ENCODE measurements at regions not wholly inside any gene's neighbourhood (a gene's known extent, or its start where the extent isn't known, plus 50 kb on each side); places are given as distances from the start of the nearest gene placed in this dataset.

DNA sequence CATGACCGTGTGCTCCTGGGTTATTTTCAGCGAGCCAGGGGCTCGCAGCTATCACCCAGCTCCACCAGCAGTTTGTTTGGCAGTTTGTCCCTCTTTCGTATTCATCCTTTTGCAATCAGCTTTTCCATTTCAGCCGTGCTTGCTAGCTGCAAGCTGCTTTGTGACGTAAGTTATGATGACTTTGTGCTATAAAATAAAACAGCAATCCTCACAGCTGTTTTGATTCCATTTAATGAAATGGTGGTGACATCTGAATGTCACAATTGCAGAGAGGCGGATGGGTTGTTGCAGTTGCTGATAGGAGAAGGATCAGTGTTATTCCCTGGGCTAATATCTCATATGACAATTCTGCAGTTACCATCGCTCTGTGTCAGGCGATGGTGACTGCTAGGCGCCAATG lies 251.7 kb downstream of the SNX10 start:
- no peaks in the 10 kb centered on the region for H3K9me3 Mint-ChIP-seq
- DNase-seq (ENCODE audit: low spot score in 2 of 2): no peak
- no peaks in the 10 kb centered on the region for H3K4me1 Mint-ChIP-seq
- ATAC-seq: no peak
- no peak overlapping the region for H3K27ac Mint-ChIP-seq
- H3K36me3 Mint-ChIP-seq: no peaks in the 10 kb centered on the region
- no peak overlapping the region for H3K4me3 Mint-ChIP-seq

DNA sequence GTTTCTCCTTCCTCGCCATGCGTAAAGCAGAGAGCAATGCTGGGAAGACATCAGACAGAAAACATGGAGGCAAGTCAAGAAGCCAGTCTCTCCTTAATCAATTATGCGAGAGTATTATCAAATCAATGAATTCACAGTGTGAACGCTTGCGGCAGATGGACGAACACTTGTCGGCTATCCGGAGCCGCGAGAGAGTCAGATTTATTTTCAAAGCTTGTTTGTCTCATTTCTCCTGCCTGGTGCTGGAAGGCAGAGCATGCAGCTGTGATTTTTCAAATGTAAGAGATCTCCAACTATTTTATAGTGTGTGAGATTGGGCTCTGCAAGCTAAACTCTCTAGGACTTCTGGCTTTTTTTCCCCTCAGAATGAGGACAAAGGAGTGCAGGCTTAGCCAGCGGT lies 252.3 kb downstream of the SNX10 start:
- ATAC-seq (no peak), DNase-seq (ENCODE audit: low spot score in 2 of 2) (no peak)
- H3K9me3 Mint-ChIP-seq: no peaks in the 10 kb centered on the region
- H3K36me3 Mint-ChIP-seq: no peaks in the 10 kb centered on the region
- no peaks in the 10 kb centered on the region for H3K4me1 Mint-ChIP-seq
- no peak overlapping the region for H3K27ac Mint-ChIP-seq
- no peak overlapping the region for H3K4me3 Mint-ChIP-seq

DNA sequence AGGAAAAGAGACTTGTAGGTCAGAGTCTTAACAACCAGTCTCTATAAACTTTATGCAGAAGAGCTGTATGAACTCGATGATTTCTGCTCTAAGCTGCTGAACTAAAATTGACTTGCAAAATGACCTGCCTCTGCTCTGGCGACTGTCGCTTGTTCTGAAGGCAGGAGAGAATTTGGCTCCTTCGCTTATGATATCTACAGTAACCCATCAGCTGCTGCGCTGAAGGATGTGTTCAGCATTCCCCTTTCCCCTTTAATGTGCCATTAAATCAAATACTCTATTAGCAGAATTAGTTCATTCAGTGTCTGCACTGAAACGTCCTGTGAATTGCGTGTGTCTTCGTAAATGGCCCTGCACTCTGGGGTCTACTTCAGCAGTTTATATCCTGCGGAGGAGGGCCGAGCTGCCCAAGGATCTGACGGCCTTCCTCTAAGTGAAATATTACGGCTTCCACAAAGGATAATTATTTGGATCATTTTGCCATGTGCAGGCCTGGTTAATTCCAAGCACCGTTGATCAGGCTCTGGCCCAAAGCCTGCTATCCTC lies 254.9 kb downstream of the SNX10 start:
- DNase-seq (ENCODE audit: low spot score in 2 of 2): no peak
- Mint-ChIP-seq H3K9me3 (no peaks in the 10 kb centered on the region), H3K27ac (no peak overlapping the region), H3K4me1 (no peaks in the 10 kb centered on the region), H3K36me3 (no peaks in the 10 kb centered on the region), H3K4me3 (no peak overlapping the region)
- ATAC-seq: no peak

- no peak for ATAC-seq
- Mint-ChIP-seq H3K4me3 (no peak overlapping the region), H3K4me1 (no peaks in the 10 kb centered on the region)
Measured at GRCh38 chr7:26547156-26547555, 255.5 kb downstream of the SNX10 start.

DNA sequence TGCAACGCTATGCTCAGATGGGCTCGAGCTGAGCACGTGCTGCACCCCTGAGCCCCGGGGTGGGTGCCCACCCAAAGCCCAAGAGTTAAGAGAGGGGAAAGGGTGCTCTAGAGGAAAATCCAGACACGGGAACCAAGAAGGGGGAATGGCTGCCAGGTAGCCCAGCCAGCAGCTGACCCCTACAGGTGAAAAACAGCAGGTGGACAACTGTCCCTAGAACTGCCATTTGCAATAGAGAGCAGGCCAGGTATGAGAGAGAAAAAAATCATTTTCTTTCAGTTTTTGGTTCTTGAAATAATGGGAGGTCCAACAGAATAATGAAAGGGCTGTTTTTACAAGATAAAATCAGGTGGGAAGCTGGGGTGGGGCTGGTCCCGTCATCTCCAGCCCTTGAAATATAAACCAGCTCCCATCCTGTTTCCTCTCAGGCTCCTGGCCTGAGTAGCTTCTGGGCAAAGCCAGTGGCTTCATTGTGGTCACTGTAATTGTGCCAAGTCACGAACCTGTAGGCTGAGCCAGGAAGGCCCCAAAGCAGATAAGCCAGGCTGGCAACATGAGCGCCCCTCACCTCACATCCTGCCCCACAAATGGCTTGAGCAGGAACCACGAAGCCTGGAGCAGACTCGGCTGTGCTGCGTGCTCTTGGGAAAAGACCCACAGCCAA lies 257.8 kb downstream of the SNX10 start:
- ATAC-seq (no peak), DNase-seq (ENCODE audit: low spot score in 2 of 2) (no peak)
- H3K36me3 Mint-ChIP-seq: no peaks in the 10 kb centered on the region
- H3K4me3 Mint-ChIP-seq: no peak overlapping the region
- no peaks in the 10 kb centered on the region for H3K4me1 Mint-ChIP-seq
- no peak overlapping the region for H3K27ac Mint-ChIP-seq
- H3K9me3 Mint-ChIP-seq: no peaks in the 10 kb centered on the region

More at GRCh38 chr7:26547156-26547555, 255.5 kb downstream of the SNX10 start:
- Mint-ChIP-seq H3K27ac (no peak overlapping the region), H3K36me3 (no peaks in the 10 kb centered on the region), H3K9me3 (no peaks in the 10 kb centered on the region)
- no peak for DNase-seq (ENCODE audit: low spot score in 2 of 2)

DNA sequence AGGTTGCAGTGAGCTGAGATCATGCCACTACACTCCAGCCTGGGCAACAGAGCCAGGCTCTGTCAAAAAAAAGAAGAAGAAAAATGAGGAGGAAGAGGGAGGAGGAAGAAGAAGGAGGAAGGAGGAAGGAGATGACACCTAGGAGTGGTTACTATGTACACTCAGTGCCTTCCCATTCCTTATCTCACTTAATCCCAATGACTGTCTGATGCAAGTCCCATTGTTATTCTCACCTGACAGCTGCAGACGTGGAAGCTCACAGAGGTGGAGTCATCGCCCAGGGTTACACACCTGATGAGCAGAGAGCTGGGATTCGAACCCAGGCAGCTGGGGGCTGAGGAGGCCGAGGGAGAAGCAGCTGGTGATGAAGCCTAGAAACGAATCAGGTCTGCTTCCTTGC lies 258.8 kb downstream of the SNX10 start:
- DNase-seq (ENCODE audit: low spot score in 2 of 2) (no peak), ATAC-seq (no peak)
- H3K9me3 Mint-ChIP-seq: no peaks in the 10 kb centered on the region
- no peaks in the 10 kb centered on the region for H3K4me1 Mint-ChIP-seq
- H3K27ac Mint-ChIP-seq: no peak overlapping the region
- H3K36me3 Mint-ChIP-seq: no peaks in the 10 kb centered on the region
- no peak overlapping the region for H3K4me3 Mint-ChIP-seq

GRCh38 chr7:26551740-26552139 lies 260.1 kb downstream of the SNX10 start:
- no peaks in the 10 kb centered on the region for H3K36me3 Mint-ChIP-seq
- ATAC-seq: no peak
- H3K9me3 Mint-ChIP-seq: no peaks in the 10 kb centered on the region
- H3K4me3 Mint-ChIP-seq: no peak overlapping the region
- DNase-seq (ENCODE audit: low spot score in 2 of 2): no peak
- no peaks in the 10 kb centered on the region for H3K4me1 Mint-ChIP-seq
- H3K27ac Mint-ChIP-seq: no peak overlapping the region

- H3K36me3 Mint-ChIP-seq: no peaks in the 10 kb centered on the region
- H3K27ac Mint-ChIP-seq: no peak overlapping the region
- ATAC-seq (no peak), DNase-seq (ENCODE audit: low spot score in 2 of 2) (no peak)
- no peak overlapping the region for H3K4me3 Mint-ChIP-seq
- H3K4me1 Mint-ChIP-seq: no peaks in the 10 kb centered on the region
- no peaks in the 10 kb centered on the region for H3K9me3 Mint-ChIP-seq
Measured at GRCh38 chr7:26553128-26553527, 261.5 kb downstream of the SNX10 start.

DNA sequence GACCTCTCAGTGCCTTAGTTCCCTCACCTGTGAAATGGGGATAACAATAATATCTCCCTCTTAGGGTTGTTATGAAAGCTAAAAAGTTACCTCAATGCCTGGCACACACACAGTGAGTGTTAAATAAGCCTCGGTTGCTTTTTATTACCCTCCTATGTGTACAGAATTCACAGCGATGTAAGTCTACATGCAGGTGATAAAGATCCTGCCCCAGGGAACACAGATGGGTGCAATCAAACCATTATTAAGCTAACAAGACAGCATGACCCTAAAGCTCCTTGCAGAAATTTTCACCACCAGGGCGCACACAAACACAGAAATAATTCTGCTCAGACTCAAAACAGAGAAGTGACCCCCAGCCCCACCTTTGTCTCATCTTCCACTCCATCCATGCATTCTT lies 261.9 kb downstream of the SNX10 start:
- no peak for DNase-seq (ENCODE audit: low spot score in 2 of 2)
- Mint-ChIP-seq H3K4me1 (no peaks in the 10 kb centered on the region), H3K4me3 (no peak overlapping the region), H3K36me3 (no peaks in the 10 kb centered on the region), H3K27ac (no peak overlapping the region), H3K9me3 (no peaks in the 10 kb centered on the region)
- no peak for ATAC-seq

DNA sequence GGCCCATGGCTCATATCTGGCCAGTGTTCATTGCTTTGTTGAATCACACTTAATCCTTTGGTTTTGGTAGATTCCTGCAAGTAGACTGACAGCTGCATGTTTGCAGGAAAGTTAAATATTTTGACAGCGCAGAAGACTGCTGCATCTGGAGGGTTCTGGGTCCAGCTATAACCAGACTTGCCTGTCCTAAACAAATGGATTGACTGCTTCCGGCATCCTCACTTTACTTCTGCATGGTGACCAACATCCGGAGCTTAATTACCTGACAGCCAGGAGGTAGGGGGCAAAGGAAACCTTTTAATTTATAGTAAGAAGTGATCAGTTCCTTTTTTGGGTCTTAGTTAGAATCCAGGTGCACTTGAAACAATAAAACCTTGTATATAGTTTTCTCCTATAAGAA lies 263.3 kb downstream of the SNX10 start:
- Mint-ChIP-seq H3K36me3 (no peaks in the 10 kb centered on the region), H3K27ac (no peak overlapping the region), H3K4me1 (no peaks in the 10 kb centered on the region), H3K4me3 (no peak overlapping the region), H3K9me3 (no peaks in the 10 kb centered on the region)
- no peak for ATAC-seq
- DNase-seq (ENCODE audit: low spot score in 2 of 2): no peak

GRCh38 chr7:26556061-26556881 lies 264.6 kb downstream of the SNX10 start:
- Mint-ChIP-seq H3K36me3 (no peaks in the 10 kb centered on the region), H3K9me3 (no peaks in the 10 kb centered on the region)

DNA sequence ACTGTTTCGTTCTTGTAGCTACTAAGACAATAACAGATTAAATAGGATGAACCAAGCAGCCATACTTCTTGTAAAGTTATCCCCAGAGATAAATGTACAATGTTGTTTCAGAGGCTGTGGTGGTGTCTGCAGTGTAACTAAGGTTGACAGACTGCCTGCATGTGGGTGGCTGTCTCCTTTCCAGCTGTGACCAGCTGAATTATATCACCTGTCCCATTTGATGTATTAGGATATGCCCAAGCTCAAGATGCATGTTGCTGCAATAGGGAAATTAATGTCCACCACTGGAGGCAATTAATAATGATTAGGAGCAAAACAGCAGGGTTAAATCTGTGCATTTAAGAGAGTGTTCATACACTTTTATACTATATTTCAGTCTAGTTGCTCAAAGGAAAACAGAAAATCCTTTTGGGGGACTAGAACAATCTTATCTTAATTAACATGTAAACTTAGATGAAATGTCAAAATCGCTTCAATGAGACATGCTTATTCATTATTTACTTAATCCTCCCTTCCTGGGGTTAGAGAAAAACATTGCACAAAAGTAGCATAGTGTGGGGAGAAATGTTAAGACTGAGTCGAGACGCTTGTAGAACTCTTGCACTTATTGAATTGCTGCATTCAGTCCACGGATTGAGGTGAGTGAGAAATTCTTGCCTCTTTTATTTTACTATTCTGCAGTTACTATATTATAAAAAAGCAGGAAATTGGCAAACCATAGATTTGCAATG lies 269.0 kb downstream of the SNX10 start:
- no peak for ATAC-seq
- Mint-ChIP-seq H3K9me3 (no peaks in the 10 kb centered on the region), H3K4me1 (no peaks in the 10 kb centered on the region), H3K4me3 (no peak overlapping the region), H3K27ac (no peak overlapping the region), H3K36me3 (no peaks in the 10 kb centered on the region)
- DNase-seq (ENCODE audit: low spot score in 2 of 2): no peak

More at GRCh38 chr7:26556061-26556881, 264.6 kb downstream of the SNX10 start:
- Mint-ChIP-seq H3K4me3 (no peak overlapping the region), H3K27ac (no peak overlapping the region), H3K4me1 (no peaks in the 10 kb centered on the region)
- no peak for ATAC-seq
- no peak for DNase-seq (ENCODE audit: low spot score in 2 of 2)

DNA sequence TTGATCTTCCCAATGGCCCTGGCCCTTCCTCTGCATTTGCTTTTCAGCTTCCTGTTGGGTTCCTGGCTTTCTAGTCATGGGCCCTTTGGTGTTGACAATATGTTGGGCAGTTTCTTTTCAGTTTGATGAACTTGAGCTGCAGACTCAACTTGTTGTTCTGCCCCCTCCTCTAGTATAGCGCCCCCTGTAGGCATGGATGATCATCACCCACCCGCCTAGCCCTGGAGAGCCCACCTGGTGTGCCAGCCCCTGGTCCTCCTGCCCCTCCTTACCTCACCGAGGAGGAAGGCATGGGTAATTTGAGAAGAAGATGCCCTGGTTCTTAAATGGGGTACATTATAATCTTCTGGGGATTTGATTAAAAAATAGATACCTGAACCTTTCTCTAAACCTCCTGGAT lies 271.2 kb downstream of the SNX10 start:
- DNase-seq (ENCODE audit: low spot score in 2 of 2) (no peak), ATAC-seq (no peak)
- Mint-ChIP-seq H3K4me1 (no peaks in the 10 kb centered on the region), H3K27ac (no peak overlapping the region), H3K9me3 (no peaks in the 10 kb centered on the region), H3K36me3 (no peaks in the 10 kb centered on the region), H3K4me3 (no peak overlapping the region)

GRCh38 chr7:26563406-26563805 lies 271.7 kb downstream of the SNX10 start:
- Mint-ChIP-seq H3K27ac (no peak overlapping the region), H3K4me3 (no peak overlapping the region)

DNA sequence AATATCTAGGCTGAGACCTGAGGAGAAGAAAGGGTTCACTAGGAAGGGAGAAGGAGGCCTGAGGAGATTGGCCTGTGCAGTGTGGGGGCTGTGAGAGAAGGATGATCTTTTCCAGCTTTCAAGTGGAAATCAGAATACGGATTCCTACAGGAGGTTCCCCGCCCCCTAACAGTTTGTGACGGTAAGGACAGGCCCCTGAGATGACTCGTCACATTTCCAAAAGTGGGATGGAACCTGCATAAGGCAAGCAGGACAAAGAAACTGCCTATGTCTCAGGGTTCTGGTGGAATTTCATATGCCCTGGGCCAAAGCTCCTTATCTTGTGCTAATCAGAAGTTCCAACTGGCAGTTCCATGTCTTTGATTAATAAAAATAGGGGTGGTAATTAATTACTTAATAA lies 275.6 kb downstream of the SNX10 start:
- Mint-ChIP-seq H3K36me3 (no peaks in the 10 kb centered on the region), H3K4me1 (no peaks in the 10 kb centered on the region), H3K9me3 (peaks cover 3% of the 10 kb centered on the region), H3K27ac (no peak overlapping the region), H3K4me3 (no peak overlapping the region)
- DNase-seq (ENCODE audit: low spot score in 2 of 2): no peak
- no peak for ATAC-seq

More at GRCh38 chr7:26563406-26563805, 271.7 kb downstream of the SNX10 start:
- no peaks in the 10 kb centered on the region for H3K36me3 Mint-ChIP-seq
- no peaks in the 10 kb centered on the region for H3K9me3 Mint-ChIP-seq
- no peaks in the 10 kb centered on the region for H3K4me1 Mint-ChIP-seq
- no peak for ATAC-seq
- DNase-seq (ENCODE audit: low spot score in 2 of 2): no peak
